GM13976 (cell line): ENCODE measurements at regions not wholly inside any gene's neighbourhood (a gene's known extent, or its start where the extent isn't known, plus 50 kb on each side); places are given as distances from the start of the nearest gene placed in this dataset.

Experiments
- DNase-seq: peaks from one replicate; pipeline ENCODE4 v3.0.0; 2012; ENCODE audit warnings: low spot score
- in situ Hi-C: fragments of 300-500 bp; cut with MboI; formaldehyde crosslinking; loops from one replicate; pipeline ENCODE4 v1.12.0; 2022; ENCODE audit warnings: low sequenced_read_pairs, mixed read lengths, inconsistent platforms; ENCODE audit not compliant: unreplicated experiment
- TF ChIP-seq, protein P1 (sequence below): IDR thresholded peaks from 2 replicates; pipeline ENCODE4 v1.5.1; 2012; ENCODE audit warnings: borderline replicate concordance, mild to moderate bottlenecking; ENCODE audit not compliant: insufficient read depth; ENCODE audit errors: extremely low read depth, missing control alignments, control extremely low read depth

DNA sequence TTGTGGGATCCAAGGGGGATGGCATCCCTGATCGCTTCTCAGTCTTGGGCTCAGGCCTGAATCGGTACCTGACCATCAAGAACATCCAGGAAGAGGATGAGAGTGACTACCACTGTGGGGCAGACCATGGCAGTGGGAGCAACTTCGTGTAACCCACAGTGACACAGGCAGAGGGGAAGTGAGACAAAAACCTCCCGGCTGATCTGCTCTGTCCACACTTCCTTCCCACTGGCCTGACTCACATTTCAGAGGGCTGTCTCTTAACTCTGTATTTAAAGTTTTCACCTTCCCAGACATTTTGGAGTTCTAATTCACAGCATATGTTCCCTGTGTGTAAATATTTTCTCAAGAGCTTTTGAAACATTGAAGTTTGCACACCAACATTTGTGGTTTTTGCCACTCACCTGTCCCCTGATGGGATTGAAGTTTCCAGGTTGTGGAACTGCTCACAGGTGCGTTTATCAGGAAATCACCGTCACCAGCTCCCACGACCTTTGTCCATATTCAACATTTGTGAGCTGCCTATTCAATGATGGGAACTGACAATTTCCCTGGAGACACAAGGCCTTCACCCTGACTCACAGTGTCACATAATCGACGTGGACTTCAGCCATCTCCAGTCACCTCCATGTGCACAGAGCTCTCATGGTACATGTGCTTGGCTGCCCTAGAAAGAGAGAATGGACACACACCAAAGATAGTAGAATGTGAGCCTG is 99.2 kb downstream of the VPREB1 start:
- DNase-seq, result peak; percentile 49
- in situ Hi-C loops, result no loop called here
- TF ChIP-seq, protein P1, sequence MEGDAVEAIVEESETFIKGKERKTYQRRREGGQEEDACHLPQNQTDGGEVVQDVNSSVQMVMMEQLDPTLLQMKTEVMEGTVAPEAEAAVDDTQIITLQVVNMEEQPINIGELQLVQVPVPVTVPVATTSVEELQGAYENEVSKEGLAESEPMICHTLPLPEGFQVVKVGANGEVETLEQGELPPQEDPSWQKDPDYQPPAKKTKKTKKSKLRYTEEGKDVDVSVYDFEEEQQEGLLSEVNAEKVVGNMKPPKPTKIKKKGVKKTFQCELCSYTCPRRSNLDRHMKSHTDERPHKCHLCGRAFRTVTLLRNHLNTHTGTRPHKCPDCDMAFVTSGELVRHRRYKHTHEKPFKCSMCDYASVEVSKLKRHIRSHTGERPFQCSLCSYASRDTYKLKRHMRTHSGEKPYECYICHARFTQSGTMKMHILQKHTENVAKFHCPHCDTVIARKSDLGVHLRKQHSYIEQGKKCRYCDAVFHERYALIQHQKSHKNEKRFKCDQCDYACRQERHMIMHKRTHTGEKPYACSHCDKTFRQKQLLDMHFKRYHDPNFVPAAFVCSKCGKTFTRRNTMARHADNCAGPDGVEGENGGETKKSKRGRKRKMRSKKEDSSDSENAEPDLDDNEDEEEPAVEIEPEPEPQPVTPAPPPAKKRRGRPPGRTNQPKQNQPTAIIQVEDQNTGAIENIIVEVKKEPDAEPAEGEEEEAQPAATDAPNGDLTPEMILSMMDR, result no peak

DNA sequence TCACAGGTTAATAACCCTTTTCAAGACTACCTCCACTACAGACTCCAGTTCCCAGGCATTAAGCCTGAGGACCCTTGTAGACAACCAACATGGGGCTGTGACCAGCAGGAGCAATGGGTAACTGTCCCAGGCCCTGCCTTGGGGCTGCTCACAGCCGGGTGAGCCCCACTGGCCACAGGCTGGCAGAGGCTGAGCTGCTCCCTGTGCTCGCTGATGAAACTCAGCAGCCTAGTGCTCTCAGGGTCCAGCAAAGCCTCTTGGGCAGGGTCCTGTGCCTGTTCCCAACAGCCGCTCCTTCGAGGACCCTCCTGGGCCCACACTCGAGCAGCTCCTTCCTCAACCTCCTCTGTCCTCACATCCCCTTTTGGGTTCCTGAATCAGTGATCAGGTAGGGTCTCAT is 99.8 kb downstream of the VPREB1 start:
- in situ Hi-C loops, result no loop called here
- no peak for DNase-seq
- TF ChIP-seq, protein P1, result no peak

DNA sequence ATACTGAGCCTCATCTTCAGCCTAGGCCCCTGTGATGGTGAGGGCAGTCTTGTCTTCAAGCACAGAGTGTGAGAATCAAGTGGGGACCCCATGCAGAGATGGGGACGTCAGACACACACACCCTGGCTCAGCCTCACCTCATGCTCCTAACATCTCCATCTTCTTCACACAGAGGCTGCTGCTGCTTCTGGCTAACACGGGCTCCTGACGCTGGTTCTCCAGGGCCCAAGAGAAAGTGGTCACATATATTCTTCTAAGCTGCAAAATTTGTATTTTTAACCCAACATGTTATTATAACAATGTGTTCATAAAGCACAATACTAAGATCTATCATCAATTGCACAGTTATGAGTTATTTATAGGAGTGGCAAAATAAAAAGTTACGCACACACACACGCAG is 101.2 kb downstream of the VPREB1 start:
- TF ChIP-seq, protein P1, result no peak
- in situ Hi-C loops, result loop anchor here (5.0 kb wide), 1 partner anchor 52 kb away; no protein-coding TSS in a partner anchor
- no peak for DNase-seq

DNA sequence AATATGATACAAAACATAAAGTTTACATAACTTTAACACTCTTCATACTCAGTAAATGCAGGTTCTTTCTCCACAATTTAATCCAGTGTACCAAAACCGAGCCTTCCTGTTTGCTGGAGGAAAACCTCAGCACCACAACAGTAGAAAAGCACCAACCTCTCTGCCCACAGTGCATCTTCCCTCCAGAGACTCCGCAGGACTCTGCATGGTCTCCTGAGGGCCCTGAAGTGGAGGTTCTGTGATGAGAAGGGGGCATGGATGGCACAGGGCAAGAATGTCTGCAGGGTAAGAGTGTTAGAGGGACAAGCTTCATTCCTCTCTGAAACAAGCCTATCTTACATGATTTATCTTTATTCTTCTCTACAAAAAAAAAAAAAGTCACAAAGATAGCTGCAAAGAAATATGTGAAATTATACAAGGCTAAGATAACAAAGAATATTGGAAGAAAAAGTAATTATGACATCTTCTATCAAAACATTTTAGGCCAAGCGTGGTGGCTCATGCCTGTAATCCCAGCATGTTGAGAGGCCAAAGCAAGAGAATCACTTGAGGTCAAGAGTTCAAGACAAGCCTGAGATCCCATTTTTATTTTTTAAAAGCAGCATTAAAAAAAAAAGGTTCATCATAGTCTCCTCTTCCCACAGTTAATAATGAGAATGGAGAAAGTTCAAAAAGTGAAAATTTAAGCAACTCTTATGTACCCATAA is 102.0 kb downstream of the VPREB1 start:
- no peak for DNase-seq
- in situ Hi-C loops, result loop anchor here (5.0 kb wide), 1 partner anchor 51 kb away; no protein-coding TSS in a partner anchor
- TF ChIP-seq, protein P1, result no peak

DNA sequence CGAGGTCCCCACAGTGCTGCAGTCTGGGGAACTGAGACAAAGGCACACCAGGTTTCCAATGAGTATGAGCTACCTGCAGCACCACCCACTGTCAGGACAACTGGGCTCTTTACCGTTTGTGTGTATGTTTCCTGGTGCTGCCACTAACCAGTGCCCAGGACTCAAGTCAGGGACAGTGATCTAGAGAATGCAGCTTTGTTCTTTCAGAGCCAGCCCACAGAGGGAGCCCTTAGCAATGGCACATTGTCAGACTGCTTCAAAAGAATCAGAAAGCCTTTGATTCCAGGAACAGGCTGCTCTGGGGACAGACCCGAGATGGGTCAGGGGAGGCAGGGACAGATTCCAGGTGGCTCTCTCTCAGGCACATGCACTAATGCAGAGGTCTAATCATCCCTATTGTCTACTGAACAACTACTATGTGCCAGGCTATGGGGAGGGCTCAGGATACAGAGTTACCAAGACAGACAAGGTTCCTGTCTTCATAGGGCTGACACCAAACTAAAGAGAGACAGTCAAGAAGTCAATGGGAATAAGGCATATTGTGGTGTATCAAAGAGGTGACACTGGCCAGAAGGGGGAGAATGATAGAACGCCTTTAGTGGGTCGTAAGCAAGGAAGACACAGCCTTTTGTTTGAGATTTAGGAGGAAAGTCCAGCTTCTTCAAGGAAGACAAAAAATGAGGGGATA is 103.7 kb downstream of the VPREB1 start:
- no peak for DNase-seq
- in situ Hi-C loops, result loop anchor here (5.0 kb wide), 1 partner anchor 49 kb away; no protein-coding TSS in a partner anchor
- TF ChIP-seq, protein P1, result peak; percentile 6

DNA sequence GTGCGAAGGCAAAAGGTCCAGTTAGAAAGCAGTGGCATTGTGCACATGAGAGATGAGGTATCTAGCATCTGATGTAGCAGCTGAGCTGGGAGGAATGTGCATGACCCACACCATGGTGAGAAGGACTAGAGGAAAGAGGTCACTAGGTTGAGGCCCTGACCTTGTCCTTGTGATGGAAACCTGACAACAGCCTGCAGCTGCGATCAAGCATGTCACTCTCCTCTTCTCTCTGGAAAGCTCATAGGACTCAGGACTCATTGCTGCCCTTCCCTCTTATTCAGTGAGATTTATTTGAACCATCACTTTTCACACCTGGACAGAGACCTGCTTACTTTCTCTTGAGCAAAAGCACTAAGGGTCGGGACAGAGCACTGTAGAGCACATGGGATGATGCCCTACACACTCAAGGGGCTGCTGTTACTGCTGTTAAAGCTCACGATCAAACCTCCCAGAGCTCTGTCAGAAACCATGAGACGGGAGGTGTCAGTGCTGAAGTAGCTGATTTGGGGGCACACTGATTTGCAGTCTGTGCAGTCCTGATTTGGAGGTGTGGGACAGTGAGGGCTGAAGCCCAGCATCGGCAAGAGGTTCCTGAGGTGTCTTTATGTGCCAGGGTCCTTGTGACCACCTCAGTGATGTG is 104.3 kb downstream of the VPREB1 start:
- TF ChIP-seq, protein P1, result no peak
- DNase-seq, result no peak
- in situ Hi-C loops, result loop anchor here (5.0 kb wide), 1 partner anchor 48 kb away; no protein-coding TSS in a partner anchor
